NCI-H460 (cell line): ENCODE measurements at regions not wholly inside any gene's neighbourhood (a gene's known extent, or its start where the extent isn't known, plus 50 kb on each side); places are given as distances from the start of the nearest gene placed in this dataset.
"Not testable (repeated sequence)": the region's sequence is repeated elsewhere in the genome, so short reads cannot be mapped to it uniquely, and the experiment has no call there.

Experiments
- DNase-seq: peaks from one replicate; pipeline ENCODE4 v3.0.0-alpha.2; 2016; ENCODE audit warnings: low read depth; ENCODE audit errors: extremely low read depth

DNA sequence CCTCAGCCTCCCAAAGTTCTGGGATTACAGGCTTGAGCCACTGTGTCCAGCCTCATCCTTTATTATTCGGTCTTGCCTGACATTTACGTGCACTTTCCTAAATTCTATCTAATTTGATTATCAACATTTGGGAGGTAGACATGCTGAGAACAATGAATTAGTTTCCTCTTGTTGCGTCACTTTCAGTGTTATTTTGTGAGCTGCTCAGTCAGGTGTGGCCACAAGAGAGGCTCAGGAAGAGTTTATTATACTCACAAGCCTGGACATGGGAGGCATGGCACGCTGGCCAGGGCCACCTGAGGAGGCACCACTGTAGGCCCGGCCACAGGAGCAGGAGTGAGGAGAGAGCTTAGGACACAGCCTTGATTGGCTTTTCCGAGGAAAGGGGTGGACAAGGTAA lies 59.7 kb upstream of the RBFOX2 start:
- no peak for DNase-seq

DNA sequence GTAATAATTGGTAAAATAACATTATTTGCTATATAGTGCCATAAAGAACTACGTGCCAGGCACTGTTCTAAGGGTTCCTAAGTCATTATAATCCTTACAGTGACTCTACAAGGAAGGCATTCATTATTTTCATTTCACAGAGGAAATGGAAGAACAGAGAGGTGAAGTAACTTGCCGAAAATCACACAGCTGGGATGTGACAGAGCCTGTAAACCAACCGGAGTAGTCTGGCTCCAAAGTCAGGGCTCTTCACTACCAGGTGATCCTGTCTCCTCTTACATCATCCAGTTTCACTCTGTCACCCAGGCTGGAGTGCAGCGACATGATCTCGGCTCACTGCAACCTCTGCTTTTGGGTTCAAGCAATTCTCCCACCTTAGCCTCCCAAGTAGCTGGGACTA lies 59.2 kb upstream of the RBFOX2 start:
- DNase-seq, result no peak

DNA sequence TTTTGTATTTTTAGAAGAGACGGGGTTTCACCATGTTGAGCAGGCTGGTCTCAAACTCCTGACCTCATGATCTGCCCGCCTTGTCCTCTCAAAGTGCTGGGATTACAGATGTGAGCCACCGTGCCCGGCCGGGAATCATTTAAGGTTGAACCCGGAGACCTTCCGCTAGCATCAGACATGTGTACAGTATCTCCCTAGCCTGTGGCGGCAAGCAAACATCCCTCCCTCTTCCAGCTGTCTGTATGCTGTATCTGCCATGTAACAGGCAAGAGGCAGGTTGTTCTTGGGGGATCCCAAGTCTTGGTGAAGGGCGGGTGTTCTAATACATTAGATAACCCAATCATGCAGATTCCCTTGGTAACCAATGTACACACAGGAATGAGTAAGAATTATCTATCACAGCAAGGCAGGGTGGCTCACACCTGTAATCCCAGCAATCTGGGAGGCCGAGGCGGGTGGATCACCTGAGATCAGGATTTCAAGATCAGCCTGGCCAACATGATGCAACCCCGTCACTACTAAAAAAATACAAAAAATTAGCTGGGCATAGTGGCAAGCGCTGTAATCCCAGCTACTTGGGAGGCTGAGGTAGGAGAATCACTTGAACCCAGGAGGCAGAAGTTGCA lies 58.1 kb upstream of the RBFOX2 start:
- no peak for DNase-seq

DNA sequence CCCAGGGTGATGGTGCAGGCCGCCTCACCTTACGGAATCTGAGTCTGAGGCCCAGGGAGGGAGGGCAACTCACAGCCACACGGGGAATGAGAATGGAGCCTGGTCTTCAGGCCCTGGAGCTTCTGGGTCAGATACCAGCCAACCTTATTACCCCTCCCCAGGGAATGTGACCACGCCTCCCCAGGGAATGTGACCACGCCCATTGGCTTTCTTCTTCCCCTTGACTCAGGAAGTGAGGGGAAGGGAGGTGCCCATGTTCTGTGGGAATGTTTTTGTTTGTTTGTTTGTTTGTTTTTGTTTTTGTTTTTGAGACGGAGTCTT lies 57.5 kb upstream of the RBFOX2 start:
- DNase-seq, result peak; percentile 33

DNA sequence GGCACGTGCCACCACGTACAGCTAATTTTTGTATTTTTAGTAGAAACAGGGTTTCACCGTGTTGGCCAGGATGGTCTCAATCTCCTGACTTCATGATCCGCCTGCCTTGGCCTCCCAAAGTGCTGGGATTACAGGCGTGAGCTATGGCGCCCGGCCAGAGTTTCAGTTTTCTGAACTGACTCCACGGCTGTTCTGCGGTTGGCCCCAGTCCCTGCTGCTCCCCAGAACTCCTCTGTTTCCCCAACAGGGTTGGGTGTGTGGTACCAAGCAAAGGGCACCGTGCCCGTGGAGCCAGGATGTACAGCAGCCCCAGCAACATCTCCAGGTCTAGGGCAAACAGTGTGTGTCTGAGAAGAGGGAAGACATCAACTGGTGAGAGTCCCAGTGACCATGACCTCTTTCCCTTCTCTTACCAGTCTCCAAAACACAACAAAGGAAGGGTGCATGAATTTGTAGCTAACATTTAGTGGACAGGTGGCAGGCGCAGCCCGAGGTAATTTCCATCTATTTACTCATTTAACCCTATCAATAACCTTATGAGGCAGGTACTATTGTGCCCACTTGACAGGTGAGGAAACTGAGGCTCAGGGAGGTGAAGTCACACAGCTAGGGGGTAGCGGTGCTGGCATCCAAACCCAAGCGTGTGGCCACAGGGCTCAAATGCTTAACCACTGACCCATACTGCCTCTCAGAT lies 57.0 kb upstream of the RBFOX2 start:
- no peak for DNase-seq

DNA sequence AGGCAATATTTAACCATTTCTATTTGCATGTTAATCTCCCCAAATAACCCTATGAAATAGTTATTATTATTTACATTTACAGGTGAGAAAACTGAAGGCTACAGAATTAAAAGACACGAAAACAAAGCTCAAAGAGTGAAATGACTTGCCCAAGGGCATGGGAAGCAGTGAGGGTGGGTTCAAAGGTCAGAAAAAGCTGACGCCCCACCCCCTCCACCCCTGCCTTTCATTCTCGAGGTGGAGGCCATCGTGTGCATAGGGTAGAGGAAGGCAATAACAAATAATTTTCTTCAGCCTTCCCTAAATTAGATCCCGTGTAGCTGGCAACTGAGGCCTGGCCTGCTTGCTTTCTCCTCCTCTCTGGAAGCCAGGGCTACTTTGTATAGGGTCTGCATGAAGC lies 56.1 kb upstream of the RBFOX2 start:
- no peak for DNase-seq

DNA sequence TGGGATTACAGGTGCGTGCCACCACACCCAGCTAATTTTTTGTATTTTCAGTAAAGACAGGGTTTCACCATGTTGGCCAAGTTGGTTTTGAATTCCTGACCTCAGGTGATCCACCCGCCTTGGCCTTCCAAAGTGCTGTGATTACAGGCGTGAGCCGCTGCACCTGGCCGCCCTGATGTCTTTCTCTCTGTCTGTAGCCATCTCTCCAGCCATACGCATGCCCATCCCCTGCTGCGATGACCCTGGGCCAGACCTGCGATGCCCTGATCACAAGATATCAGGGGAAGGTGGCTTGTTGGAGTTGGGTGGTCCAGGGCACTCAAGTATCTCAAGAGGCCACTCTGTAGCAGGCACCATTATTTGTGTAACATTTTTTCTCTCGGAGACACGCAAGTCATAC lies 54.4 kb upstream of the RBFOX2 start:
- DNase-seq, result no peak

DNA sequence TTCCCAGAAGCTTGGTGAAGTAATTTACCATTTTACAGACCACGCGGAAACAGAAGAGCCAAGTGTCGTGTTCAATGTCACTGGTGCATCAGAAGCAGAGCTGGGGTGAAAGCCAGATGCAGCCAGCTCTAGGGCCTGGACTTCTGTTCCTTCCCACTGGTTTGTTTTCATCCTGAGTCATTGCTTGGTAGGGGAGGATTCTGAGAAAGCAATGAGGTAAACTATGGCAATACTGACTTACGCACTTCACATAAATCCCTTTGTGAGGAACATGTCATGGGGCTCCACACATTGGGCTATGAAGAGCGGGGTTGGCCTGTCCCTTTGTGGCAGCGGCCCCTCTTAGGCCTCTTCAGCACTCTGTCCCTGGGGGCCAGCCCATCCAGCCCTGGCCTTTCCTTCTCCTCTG lies 52.4 kb upstream of the RBFOX2 start:
- DNase-seq, result no peak

DNA sequence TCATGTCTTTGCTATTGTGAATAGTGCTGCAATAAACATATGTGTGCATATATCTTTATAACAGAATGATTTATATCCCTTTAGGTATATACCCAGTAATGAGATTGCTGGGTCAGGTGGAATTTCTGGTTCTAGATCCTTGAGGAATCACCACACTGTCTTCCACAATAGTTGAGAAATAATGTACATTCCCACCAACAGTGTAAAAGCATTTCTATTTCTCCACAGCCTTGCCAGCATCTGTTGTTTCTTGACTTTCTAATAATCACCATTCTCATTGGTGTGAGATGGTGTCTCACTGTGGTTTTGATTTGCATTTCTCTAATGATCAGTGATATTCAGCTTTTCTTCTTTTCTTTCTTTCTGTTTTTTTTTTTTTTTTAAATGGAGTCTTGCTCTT lies 51.7 kb upstream of the RBFOX2 start:
- not testable (repeated sequence) for DNase-seq

DNA sequence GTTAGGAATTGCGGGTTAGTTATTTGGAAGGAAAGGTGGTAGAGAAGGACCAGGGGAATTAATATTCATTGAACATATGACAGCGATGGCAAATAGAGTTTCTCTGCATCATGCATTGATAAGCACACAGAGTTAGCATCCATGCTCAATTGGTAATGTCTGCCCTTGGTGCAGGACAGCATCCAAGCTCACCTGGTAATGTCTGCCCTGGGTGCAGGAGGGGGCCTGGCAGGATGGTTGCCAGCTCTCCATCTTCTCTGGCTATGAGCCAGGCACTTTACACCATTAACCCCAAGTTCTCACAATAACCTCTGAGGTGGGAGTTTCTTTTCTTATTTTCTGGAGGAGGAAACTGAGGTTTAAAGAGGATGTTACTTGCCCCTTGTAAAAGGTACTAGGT lies 50.4 kb upstream of the RBFOX2 start:
- no peak for DNase-seq
